ENCODE measurements at regions not wholly inside any gene's neighbourhood (a gene's known extent, or its start where the extent isn't known, plus 50 kb on each side); places are given as distances from the start of the nearest gene placed in this dataset.

DNA sequence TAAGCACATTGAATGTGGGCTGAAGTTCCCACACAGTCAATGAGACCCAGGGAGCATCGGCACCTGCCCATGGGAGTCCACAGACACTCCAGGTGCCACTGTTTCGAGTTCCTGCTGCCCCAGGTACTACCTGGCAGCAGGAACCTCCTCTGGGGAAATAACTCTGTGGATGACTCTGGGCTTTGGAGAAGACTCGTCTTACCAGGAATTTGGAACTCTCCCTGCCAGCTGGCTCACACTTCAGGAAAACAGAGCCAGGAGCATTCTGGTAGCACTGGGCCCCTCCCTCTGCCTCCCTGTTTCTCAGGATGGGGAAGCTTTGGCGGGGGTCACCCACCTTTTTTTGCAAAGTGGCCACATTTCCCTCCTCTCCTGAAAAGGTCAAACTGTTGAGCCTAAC is 69.5 kb upstream of the MC3R start:
- no peak for DNase-seq
- Mint-ChIP-seq H3K27ac (no peak overlapping the region), H3K36me3 (ENCODE audit: low read depth) (no peaks in the 10 kb centered on the region), H3K4me1 (ENCODE audit: low read depth) (no peaks in the 10 kb centered on the region), H3K4me3 (no peak overlapping the region), H3K9me3 (no peaks in the 10 kb centered on the region), H3K27me3 (peaks cover 3% of the 10 kb centered on the region)
- H3K27me3 ChIP-seq (ENCODE audit: control insufficient read depth in 1 of 2, insufficient read depth in 2 of 2, low read length in 2 of 2) = no peaks in the 10 kb centered on the region
- TF ChIP-seq, protein P1, sequence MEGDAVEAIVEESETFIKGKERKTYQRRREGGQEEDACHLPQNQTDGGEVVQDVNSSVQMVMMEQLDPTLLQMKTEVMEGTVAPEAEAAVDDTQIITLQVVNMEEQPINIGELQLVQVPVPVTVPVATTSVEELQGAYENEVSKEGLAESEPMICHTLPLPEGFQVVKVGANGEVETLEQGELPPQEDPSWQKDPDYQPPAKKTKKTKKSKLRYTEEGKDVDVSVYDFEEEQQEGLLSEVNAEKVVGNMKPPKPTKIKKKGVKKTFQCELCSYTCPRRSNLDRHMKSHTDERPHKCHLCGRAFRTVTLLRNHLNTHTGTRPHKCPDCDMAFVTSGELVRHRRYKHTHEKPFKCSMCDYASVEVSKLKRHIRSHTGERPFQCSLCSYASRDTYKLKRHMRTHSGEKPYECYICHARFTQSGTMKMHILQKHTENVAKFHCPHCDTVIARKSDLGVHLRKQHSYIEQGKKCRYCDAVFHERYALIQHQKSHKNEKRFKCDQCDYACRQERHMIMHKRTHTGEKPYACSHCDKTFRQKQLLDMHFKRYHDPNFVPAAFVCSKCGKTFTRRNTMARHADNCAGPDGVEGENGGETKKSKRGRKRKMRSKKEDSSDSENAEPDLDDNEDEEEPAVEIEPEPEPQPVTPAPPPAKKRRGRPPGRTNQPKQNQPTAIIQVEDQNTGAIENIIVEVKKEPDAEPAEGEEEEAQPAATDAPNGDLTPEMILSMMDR (IDR thresholded peaks at IDR 0.05) = no peak
- no peak for ATAC-seq (ENCODE audit: poor library complexity)
- POLR2A ChIA-PET = no interaction called here
- H3K4me3 ChIP-seq (ENCODE audit: low read length) = no peak overlapping the region
- CTCF ChIA-PET = no interaction called here
- no peaks in the 10 kb centered on the region for H3K36me3 ChIP-seq (ENCODE audit: insufficient read depth, low read length)
- H3K9me3 ChIP-seq (ENCODE audit: control insufficient read depth in 1 of 2, insufficient read depth in 1 of 2, low read length in 2 of 2) = no peaks in the 10 kb centered on the region
- intact Hi-C loops (cut with DNase I, micrococcal nuclease) = no loop called here
- no peaks in the 10 kb centered on the region for H3K4me1 ChIP-seq (ENCODE audit: insufficient read depth, low read length)
- H3K27ac ChIP-seq (ENCODE audit: low read depth in 1 of 2, low read length in 2 of 2) = no peak overlapping the region

GRCh38 chr20:56181583-56181982 is 66.9 kb upstream of the MC3R start:
- Mint-ChIP-seq H3K4me3 (no peak overlapping the region), H3K4me1 (ENCODE audit: low read depth) (no peaks in the 10 kb centered on the region), H3K27me3 (peaks cover 3% of the 10 kb centered on the region), H3K27ac (no peak overlapping the region), H3K36me3 (ENCODE audit: low read depth) (no peaks in the 10 kb centered on the region), H3K9me3 (no peaks in the 10 kb centered on the region)
- Histone ChIP-seq H3K36me3 (ENCODE audit: insufficient read depth, low read length) (no peaks in the 10 kb centered on the region), H3K4me3 (ENCODE audit: low read length) (no peak overlapping the region), H3K27ac (ENCODE audit: low read depth in 1 of 2, low read length in 2 of 2) (no peak overlapping the region), H3K9me3 (ENCODE audit: control insufficient read depth in 1 of 2, insufficient read depth in 1 of 2, low read length in 2 of 2) (no peaks in the 10 kb centered on the region), H3K4me1 (ENCODE audit: insufficient read depth, low read length) (no peaks in the 10 kb centered on the region), H3K27me3 (ENCODE audit: control insufficient read depth in 1 of 2, insufficient read depth in 2 of 2, low read length in 2 of 2) (no peaks in the 10 kb centered on the region)
- CTCF ChIA-PET = no interaction called here
- DNase-seq = no peak
- intact Hi-C loops (cut with DNase I, micrococcal nuclease) = no loop called here
- no peak for ATAC-seq (ENCODE audit: poor library complexity)
- TF ChIP-seq, protein P1 (IDR thresholded peaks at IDR 0.05) = no peak
- POLR2A ChIA-PET = no interaction called here

DNA sequence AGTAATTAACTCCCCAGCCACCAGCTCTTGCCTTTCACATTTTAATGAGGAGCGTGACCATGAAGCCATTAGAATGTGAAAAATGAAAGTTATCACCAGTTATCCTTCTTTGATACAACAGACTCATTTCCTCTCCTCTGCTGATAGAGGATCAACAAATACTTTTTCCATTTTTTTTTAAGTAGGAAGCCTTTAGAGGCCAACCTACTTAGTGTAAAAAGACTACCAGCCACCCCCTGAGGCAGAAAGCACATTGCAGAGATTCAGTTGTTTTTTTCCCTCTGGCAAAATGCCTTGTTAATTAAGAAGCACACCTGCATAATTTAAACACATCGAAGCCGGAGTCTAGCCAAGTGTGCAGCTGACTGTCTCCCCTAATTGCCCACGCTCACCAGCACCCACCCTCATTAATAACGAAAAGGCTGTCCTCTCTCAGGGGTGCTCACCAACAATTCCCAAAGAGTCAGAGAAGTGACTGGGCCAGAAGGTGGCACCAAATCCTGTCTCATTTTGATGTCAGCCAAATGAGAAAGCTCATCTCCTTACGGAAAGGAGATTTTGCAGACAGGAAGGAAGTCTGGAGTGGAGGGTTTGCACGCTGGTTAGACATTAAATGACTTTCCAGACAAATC is 60.9 kb upstream of the MC3R start:
- DNase-seq (no peak), ATAC-seq (ENCODE audit: poor library complexity) (no peak)
- H3K36me3 Mint-ChIP-seq (ENCODE audit: low read depth) = no peaks in the 10 kb centered on the region
- no peak overlapping the region for H3K4me3 ChIP-seq (ENCODE audit: low read length)
- ChIA-PET POLR2A (no interaction called here), CTCF (no interaction called here)
- H3K36me3 ChIP-seq (ENCODE audit: insufficient read depth, low read length) = no peaks in the 10 kb centered on the region
- intact Hi-C loops (cut with DNase I, micrococcal nuclease) = no loop called here
- no peaks in the 10 kb centered on the region for H3K9me3 Mint-ChIP-seq
- H3K4me3 Mint-ChIP-seq = no peak overlapping the region
- no peak overlapping the region for H3K27ac ChIP-seq (ENCODE audit: low read depth in 1 of 2, low read length in 2 of 2)
- no peaks in the 10 kb centered on the region for H3K4me1 ChIP-seq (ENCODE audit: insufficient read depth, low read length)
- no peak overlapping the region for H3K27ac Mint-ChIP-seq
- H3K27me3 ChIP-seq (ENCODE audit: control insufficient read depth in 1 of 2, insufficient read depth in 2 of 2, low read length in 2 of 2) = no peaks in the 10 kb centered on the region
- TF ChIP-seq, protein P1 (IDR thresholded peaks at IDR 0.05) = no peak
- H3K9me3 ChIP-seq (ENCODE audit: control insufficient read depth in 1 of 2, insufficient read depth in 1 of 2, low read length in 2 of 2) = no peaks in the 10 kb centered on the region
- H3K27me3 Mint-ChIP-seq = no peaks in the 10 kb centered on the region
- no peaks in the 10 kb centered on the region for H3K4me1 Mint-ChIP-seq (ENCODE audit: low read depth)
